H1 (cell line): ENCODE measurements at regions not wholly inside any gene's neighbourhood (a gene's known extent, or its start where the extent isn't known, plus 50 kb on each side); places are given as distances from the start of the nearest gene placed in this dataset.

ENCODE experiments used
- BRCA1 ChIP-seq: IDR thresholded peaks from 2 replicates; pipeline ENCODE4 v1.6.1; 2012; ENCODE audit warnings: low read depth, low read length, improper control_type of control experiment
- CTCF ChIP-seq, 3 experiments: IDR thresholded peaks; 1 replicate in 2 of 3; 2 replicates in 1 of 3; pipeline versions ENCODE4 v1.5.1 to v1.6.1; 2011; ENCODE audit warnings: low read length in 3 of 3, mild to moderate bottlenecking in 3 of 3, inconsistent platforms in 2 of 3, low read depth in 1 of 3, moderate library complexity in 1 of 3; ENCODE audit not compliant: insufficient read depth in 1 of 3; ENCODE audit errors: control extremely low read depth in 1 of 3
- PHF8 ChIP-seq: fragments of 200-600 bp; sonication (generic); conservative IDR thresholded peaks from 2 replicates; pipeline ENCODE4 v1.7.1; 2012; ENCODE audit warnings: low read depth, mild to moderate bottlenecking, inconsistent platforms, low read length, moderate library complexity
- SIX5 ChIP-seq: IDR thresholded peaks from 2 replicates; pipeline ENCODE4 v1.6.1; 2011; ENCODE audit warnings: mild to moderate bottlenecking, low read depth, low read length
- SP2 ChIP-seq: IDR thresholded peaks from 2 replicates; pipeline ENCODE4 v1.6.1; 2012; ENCODE audit warnings: mild to moderate bottlenecking, low read length, inconsistent platforms

- TF ChIP-seq SP2: no peak
- TF ChIP-seq PHF8: no peak
- no peak for TF ChIP-seq BRCA1
- TF ChIP-seq SIX5: no peak
- no peak for TF ChIP-seq CTCF (IDR thresholded peaks at IDR 0.05; ENCODE audit: control extremely low read depth in 1 of 3, insufficient read depth in 1 of 3, low read depth in 1 of 3, low read length in 3 of 3)
These were observed 141.1 kb upstream of the PCBD1 start for GRCh38 chr10:71029411-71029892.
